ENCODE measurements at regions not wholly inside any gene's neighbourhood (a gene's known extent, or its start where the extent isn't known, plus 50 kb on each side); places are given as distances from the start of the nearest gene placed in this dataset.

DNA sequence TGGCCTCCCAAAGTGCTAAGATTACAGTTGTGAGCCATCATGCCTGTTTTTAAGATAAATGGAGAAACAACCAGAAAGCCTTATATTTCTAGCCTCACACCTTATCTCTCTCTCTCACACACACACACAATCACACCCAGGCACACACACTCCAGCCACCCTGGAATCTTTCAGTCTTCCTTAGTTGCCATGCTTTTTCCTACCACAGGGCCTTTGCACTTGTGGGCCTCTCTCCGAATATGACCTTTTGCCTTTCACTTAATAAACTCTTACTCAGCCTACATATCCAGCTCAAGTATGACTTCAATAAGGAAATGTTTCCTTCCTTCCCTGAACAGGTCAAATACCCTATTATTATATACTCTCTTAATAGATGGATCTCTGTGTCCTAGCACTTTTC lies 290.7 kb downstream of the NFIB start:
- Histone ChIP-seq H3K9ac (ENCODE audit: insufficient read depth in 1 of 2, low read depth in 2 of 2, low read length in 2 of 2) (no peak overlapping the region), H3K4me2 (ENCODE audit: insufficient read depth, low read length) (no peak overlapping the region), H3K79me2 (ENCODE audit: control insufficient read depth, insufficient read depth, low read length) (no peaks in the 10 kb centered on the region), H2AFZ (ENCODE audit: low read depth, low read length) (no peak overlapping the region), H3K4me3 (no peak overlapping the region), H3K4me1 (replicated peaks in 1 of 2; ENCODE audit: control insufficient read depth in 2 of 2, insufficient read depth in 2 of 2, low read length in 2 of 2) (no peaks in the 10 kb centered on the region), H3K9me3 (replicated peaks; ENCODE audit: control insufficient read depth, insufficient read depth, low read depth, low read length) (no peaks in the 10 kb centered on the region), H3K9me1 (ENCODE audit: control insufficient read depth, insufficient read depth, low read length) (no peaks in the 10 kb centered on the region), H3K27me3 (ENCODE audit: control insufficient read depth in 2 of 2, insufficient read depth in 2 of 2, low read length in 2 of 2) (no peaks in the 10 kb centered on the region), H3K27ac (ENCODE audit: extremely low read depth, low read depth, low read length) (no peak overlapping the region), H3K36me3 (ENCODE audit: control insufficient read depth, insufficient read depth, low read length) (no peaks in the 10 kb centered on the region), H4K20me1 (replicated peaks; ENCODE audit: control insufficient read depth, insufficient read depth, low read length) (no peaks in the 10 kb centered on the region)
- WGBS (ENCODE audit: insufficient coverage, low coverage, missing lambda C conversion rate): 0% methylated on average over 1 of the region's 1 CpG
- DNase-seq (ENCODE audit: extremely low read depth in 1 of 4, low spot score in 3 of 4): no peak
- FAIRE-seq: no peak
- BruUV-seq (replicated peaks): no TSS peak
- ChIA-PET CTCF (ENCODE audit: low intra/inter-chr PET ratio) (no interaction called here), POLR2A (no interaction called here)
- no peak for ATAC-seq
- intact Hi-C loops (cut with micrococcal nuclease): no loop called here
- in situ Hi-C loops (cut with MboI): no loop called here
- 0 out of 2 replicates have a peak, but pooled peaks have one; percentile 13 for TF ChIP-seq ARID1B (IDR thresholded peaks at IDR 0.05)
- TF ChIP-seq FOXJ3 (CRISPR knock-in tag; IDR thresholded peaks at IDR 0.05): no peak
- no peak for TF ChIP-seq SMAD4 (CRISPR knock-in tag; conservative IDR thresholded peaks at IDR 0.05)
- no peak for TF ChIP-seq ZNF76 (CRISPR knock-in tag; IDR thresholded peaks at IDR 0.05; ENCODE audit: borderline replicate concordance)
- no peak for TF ChIP-seq ZNF431 (CRISPR knock-in tag; IDR thresholded peaks at IDR 0.05)
- TF ChIP-seq XRCC4 (IDR thresholded peaks at IDR 0.05; ENCODE audit: extremely low read depth, insufficient read depth, insufficient read length): no peak
- TF ChIP-seq HIVEP1 (CRISPR knock-in tag; IDR thresholded peaks at IDR 0.05): no peak
- TF ChIP-seq, protein P1, sequence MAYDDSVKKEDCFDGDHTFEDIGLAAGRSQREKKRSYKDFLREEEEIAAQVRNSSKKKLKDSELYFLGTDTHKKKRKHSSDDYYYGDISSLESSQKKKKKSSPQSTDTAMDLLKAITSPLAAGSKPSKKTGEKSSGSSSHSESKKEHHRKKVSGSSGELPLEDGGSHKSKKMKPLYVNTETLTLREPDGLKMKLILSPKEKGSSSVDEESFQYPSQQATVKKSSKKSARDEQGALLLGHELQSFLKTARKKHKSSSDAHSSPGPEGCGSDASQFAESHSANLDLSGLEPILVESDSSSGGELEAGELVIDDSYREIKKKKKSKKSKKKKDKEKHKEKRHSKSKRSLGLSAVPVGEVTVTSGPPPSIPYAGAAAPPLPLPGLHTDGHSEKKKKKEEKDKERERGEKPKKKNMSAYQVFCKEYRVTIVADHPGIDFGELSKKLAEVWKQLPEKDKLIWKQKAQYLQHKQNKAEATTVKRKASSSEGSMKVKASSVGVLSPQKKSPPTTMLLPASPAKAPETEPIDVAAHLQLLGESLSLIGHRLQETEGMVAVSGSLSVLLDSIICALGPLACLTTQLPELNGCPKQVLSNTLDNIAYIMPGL (CRISPR knock-in tag; IDR thresholded peaks at IDR 0.05): no peak
- no peak for TF ChIP-seq ZNF778 (CRISPR knock-in tag; IDR thresholded peaks at IDR 0.05)
- peak; percentile 38; the same call in 1 of the 2 replicates for TF ChIP-seq TAL1 (IDR thresholded peaks at IDR 0.05)
- TF ChIP-seq KDM4B (IDR thresholded peaks at IDR 0.05; ENCODE audit: borderline replicate concordance in 2 of 2, low read depth in 1 of 2): no peak
- peak; percentile 50 for TF ChIP-seq CBFA2T3 (IDR thresholded peaks at IDR 0.05)
- no peak for TF ChIP-seq L3MBTL2 (IDR thresholded peaks at IDR 0.05)
- no peak for TF ChIP-seq ZNF408 (CRISPR knock-in tag; IDR thresholded peaks at IDR 0.05; ENCODE audit: low read depth)
- TF ChIP-seq, protein P2, sequence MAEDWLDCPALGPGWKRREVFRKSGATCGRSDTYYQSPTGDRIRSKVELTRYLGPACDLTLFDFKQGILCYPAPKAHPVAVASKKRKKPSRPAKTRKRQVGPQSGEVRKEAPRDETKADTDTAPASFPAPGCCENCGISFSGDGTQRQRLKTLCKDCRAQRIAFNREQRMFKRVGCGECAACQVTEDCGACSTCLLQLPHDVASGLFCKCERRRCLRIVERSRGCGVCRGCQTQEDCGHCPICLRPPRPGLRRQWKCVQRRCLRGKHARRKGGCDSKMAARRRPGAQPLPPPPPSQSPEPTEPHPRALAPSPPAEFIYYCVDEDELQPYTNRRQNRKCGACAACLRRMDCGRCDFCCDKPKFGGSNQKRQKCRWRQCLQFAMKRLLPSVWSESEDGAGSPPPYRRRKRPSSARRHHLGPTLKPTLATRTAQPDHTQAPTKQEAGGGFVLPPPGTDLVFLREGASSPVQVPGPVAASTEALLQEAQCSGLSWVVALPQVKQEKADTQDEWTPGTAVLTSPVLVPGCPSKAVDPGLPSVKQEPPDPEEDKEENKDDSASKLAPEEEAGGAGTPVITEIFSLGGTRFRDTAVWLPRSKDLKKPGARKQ (CRISPR knock-in tag; IDR thresholded peaks at IDR 0.05): no peak
- TF ChIP-seq BRCA1 (IDR thresholded peaks at IDR 0.05): no peak
- no peak for TF ChIP-seq BRCA1 (CRISPR knock-in tag; IDR thresholded peaks at IDR 0.05)
- no peak for TF ChIP-seq GATAD2A (IDR thresholded peaks at IDR 0.05)
- TF ChIP-seq ZNF717 (CRISPR knock-in tag; IDR thresholded peaks at IDR 0.05): no peak
- TF ChIP-seq ELF2 (CRISPR knock-in tag; IDR thresholded peaks at IDR 0.05): no peak
- TF ChIP-seq NR2C1 (IDR thresholded peaks at IDR 0.05): no peak
- TF ChIP-seq NR2C1 (tag; IDR thresholded peaks at IDR 0.05): no peak
- TF ChIP-seq ZNF274 (IDR thresholded peaks at IDR 0.05; ENCODE audit: borderline replicate concordance, low read depth, low read length): no peak
- no peak for TF ChIP-seq XRCC3 (IDR thresholded peaks at IDR 0.05)
- TF ChIP-seq CBFA2T2 (conservative IDR thresholded peaks at IDR 0.05): peak; percentile 36; the same call in 1 of the 2 replicates
- TF ChIP-seq POLR2H (tag; IDR thresholded peaks at IDR 0.05; ENCODE audit: low read depth): no peak

Data from K562 (cell line).